Neural cell (in vitro differentiated cells): ENCODE measurements at regions not wholly inside any gene's neighbourhood (a gene's known extent, or its start where the extent isn't known, plus 50 kb on each side); places are given as distances from the start of the nearest gene placed in this dataset.

ENCODE experiments used
- EP300 ChIP-seq: fragments of 450-650 bp; conservative IDR thresholded peaks from 2 replicates; pipeline ENCODE4 v1.6.1; 2014; ENCODE audit warnings: antibody characterized with exemption, mild to moderate bottlenecking, moderate library complexity; ENCODE audit not compliant: poor library complexity, severe bottlenecking
- EZH2 ChIP-seq: fragments of 200-600, 300-800 bp; shearing (Covaris generic), sonication (generic); IDR thresholded peaks from 2 replicates; pipeline ENCODE4 v1.6.1; 2014; ENCODE audit warnings: antibody characterized with exemption, low read length, borderline replicate concordance, mild to moderate bottlenecking; ENCODE audit not compliant: insufficient read depth, poor library complexity, severe bottlenecking
- MXI1 ChIP-seq: fragments of 450-650 bp; conservative IDR thresholded peaks from 2 replicates; pipeline ENCODE4 v1.6.1; 2014; ENCODE audit warnings: antibody characterized with exemption, mild to moderate bottlenecking; ENCODE audit not compliant: poor library complexity, severe bottlenecking
- POLR2AphosphoS5 ChIP-seq: IDR thresholded peaks from 2 replicates; pipeline ENCODE4 v1.6.1; 2012
- RAD21 ChIP-seq: fragments of 450-650 bp; conservative IDR thresholded peaks from 2 replicates; pipeline ENCODE4 v1.6.1; 2014; ENCODE audit warnings: antibody characterized with exemption, mild to moderate bottlenecking, moderate library complexity
- TAF1 ChIP-seq: IDR thresholded peaks from 2 replicates; pipeline ENCODE4 v1.6.1; 2012; ENCODE audit warnings: low read depth
- TF ChIP-seq, protein P1 (sequence below): fragments of 450-650 bp; IDR thresholded peaks from 2 replicates; pipeline ENCODE4 v1.5.1; 2014; ENCODE audit warnings: antibody characterized with exemption, mild to moderate bottlenecking, moderate library complexity; ENCODE audit not compliant: poor library complexity, severe bottlenecking
- TF ChIP-seq, protein P2 (sequence below): IDR thresholded peaks from 2 replicates; pipeline ENCODE4 v1.6.1; 2012; ENCODE audit warnings: borderline replicate concordance

DNA sequence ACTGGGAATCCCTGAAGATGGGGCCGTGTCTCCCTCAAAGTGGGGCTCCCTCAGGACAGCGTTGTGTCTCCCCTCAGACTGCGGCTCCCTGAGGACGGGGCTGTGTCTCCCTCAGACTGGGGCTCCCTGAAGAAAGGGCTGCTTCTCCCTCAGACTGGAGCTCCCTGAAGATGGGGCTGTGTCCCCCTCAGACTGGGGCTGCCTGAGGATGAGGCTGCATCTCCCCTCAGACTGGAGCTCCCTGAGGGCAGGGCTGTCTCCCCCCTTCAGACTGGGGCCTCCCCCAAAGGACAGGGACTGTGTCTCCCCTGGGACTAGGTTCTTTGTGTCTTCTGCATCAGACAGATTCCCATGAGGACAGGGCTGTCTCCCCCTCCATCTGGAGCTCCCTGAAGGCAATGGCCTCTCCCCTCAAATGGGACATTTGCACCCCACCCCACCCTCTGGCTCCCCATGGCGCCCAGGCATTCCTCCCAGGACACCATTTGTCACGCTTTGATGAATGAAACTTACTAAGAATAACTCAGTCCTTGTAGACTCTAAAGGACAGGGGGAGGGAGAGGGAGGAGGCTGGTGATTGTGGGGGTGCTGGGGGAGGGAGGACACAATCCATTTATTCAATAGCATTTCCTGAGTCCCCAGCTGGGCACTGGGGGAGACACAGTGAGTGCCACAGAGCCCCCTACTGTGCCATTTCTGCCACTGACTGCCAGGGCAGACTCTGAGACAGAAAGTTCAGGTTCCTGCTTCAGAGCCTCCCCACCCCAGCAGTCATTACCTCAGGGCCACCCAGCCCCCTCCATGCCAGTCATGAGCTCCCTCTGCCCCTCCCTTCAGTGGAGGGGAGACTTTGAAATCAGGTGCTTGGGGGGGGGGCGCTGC lies 122.4 kb downstream of the MRPL14 start:
- TF ChIP-seq, protein P1, sequence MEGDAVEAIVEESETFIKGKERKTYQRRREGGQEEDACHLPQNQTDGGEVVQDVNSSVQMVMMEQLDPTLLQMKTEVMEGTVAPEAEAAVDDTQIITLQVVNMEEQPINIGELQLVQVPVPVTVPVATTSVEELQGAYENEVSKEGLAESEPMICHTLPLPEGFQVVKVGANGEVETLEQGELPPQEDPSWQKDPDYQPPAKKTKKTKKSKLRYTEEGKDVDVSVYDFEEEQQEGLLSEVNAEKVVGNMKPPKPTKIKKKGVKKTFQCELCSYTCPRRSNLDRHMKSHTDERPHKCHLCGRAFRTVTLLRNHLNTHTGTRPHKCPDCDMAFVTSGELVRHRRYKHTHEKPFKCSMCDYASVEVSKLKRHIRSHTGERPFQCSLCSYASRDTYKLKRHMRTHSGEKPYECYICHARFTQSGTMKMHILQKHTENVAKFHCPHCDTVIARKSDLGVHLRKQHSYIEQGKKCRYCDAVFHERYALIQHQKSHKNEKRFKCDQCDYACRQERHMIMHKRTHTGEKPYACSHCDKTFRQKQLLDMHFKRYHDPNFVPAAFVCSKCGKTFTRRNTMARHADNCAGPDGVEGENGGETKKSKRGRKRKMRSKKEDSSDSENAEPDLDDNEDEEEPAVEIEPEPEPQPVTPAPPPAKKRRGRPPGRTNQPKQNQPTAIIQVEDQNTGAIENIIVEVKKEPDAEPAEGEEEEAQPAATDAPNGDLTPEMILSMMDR = no peak
- no peak for TF ChIP-seq TAF1
- TF ChIP-seq, protein P2, sequence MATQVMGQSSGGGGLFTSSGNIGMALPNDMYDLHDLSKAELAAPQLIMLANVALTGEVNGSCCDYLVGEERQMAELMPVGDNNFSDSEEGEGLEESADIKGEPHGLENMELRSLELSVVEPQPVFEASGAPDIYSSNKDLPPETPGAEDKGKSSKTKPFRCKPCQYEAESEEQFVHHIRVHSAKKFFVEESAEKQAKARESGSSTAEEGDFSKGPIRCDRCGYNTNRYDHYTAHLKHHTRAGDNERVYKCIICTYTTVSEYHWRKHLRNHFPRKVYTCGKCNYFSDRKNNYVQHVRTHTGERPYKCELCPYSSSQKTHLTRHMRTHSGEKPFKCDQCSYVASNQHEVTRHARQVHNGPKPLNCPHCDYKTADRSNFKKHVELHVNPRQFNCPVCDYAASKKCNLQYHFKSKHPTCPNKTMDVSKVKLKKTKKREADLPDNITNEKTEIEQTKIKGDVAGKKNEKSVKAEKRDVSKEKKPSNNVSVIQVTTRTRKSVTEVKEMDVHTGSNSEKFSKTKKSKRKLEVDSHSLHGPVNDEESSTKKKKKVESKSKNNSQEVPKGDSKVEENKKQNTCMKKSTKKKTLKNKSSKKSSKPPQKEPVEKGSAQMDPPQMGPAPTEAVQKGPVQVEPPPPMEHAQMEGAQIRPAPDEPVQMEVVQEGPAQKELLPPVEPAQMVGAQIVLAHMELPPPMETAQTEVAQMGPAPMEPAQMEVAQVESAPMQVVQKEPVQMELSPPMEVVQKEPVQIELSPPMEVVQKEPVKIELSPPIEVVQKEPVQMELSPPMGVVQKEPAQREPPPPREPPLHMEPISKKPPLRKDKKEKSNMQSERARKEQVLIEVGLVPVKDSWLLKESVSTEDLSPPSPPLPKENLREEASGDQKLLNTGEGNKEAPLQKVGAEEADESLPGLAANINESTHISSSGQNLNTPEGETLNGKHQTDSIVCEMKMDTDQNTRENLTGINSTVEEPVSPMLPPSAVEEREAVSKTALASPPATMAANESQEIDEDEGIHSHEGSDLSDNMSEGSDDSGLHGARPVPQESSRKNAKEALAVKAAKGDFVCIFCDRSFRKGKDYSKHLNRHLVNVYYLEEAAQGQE = no peak
- no peak for TF ChIP-seq EZH2
- TF ChIP-seq EP300 = no peak
- TF ChIP-seq POLR2AphosphoS5 = no peak
- TF ChIP-seq MXI1 = no peak
- no peak for TF ChIP-seq RAD21
